ENCODE measurements at regions not wholly inside any gene's neighbourhood (a gene's known extent, or its start where the extent isn't known, plus 50 kb on each side); places are given as distances from the start of the nearest gene placed in this dataset.

GRCh38 chr1:238143038-238143437 is 252.3 kb upstream of the ZP4 start:
- DNase-seq = no peak

- no peak for DNase-seq
These were observed 250.6 kb upstream of the ZP4 start for GRCh38 chr1:238141353-238141752.

GRCh38 chr1:238139713-238140112 is 249.0 kb upstream of the ZP4 start:
- no peak for DNase-seq

GRCh38 chr1:238138059-238138626 is 247.4 kb upstream of the ZP4 start:
- no peak for DNase-seq

- no peak for DNase-seq
These were observed 245.3 kb upstream of the ZP4 start for GRCh38 chr1:238135708-238136664.

- DNase-seq = no peak
These were observed 239.0 kb upstream of the ZP4 start for GRCh38 chr1:238129677-238130076.

- DNase-seq = no peak
These were observed 232.5 kb upstream of the ZP4 start for GRCh38 chr1:238123201-238123600.

GRCh38 chr1:238119861-238120260 is 229.1 kb upstream of the ZP4 start:
- DNase-seq = no peak

GRCh38 chr1:238119060-238119459 is 228.3 kb upstream of the ZP4 start:
- DNase-seq = no peak

- DNase-seq = no peak
These were observed 225.1 kb upstream of the ZP4 start for GRCh38 chr1:238115852-238116251.

- DNase-seq = no peak
These were observed 222.4 kb upstream of the ZP4 start for GRCh38 chr1:238112952-238113621.

- DNase-seq = no peak
These were observed 220.8 kb upstream of the ZP4 start for GRCh38 chr1:238111516-238111915.

GRCh38 chr1:238111081-238111480 is 220.4 kb upstream of the ZP4 start:
- DNase-seq = no peak

- no peak for DNase-seq
These were observed 217.7 kb upstream of the ZP4 start for GRCh38 chr1:238108417-238108816.

GRCh38 chr1:238107322-238107721 is 216.6 kb upstream of the ZP4 start:
- DNase-seq = no peak

- no peak for DNase-seq
These were observed 214.0 kb upstream of the ZP4 start for GRCh38 chr1:238104752-238105151.

GRCh38 chr1:238101923-238102322 is 211.2 kb upstream of the ZP4 start:
- no peak for DNase-seq

GRCh38 chr1:238099871-238100270 is 209.1 kb upstream of the ZP4 start:
- no peak for DNase-seq

- peak in 1 of 2 experiments; percentile 1 for DNase-seq
These were observed 198.9 kb upstream of the ZP4 start for GRCh38 chr1:238089615-238090014.

GRCh38 chr1:238088560-238089290 is 198.0 kb upstream of the ZP4 start:
- peak; percentile 9 to 35 for DNase-seq

- DNase-seq = no peak
These were observed 183.3 kb upstream of the ZP4 start for GRCh38 chr1:238073991-238074390.

GRCh38 chr1:238071061-238071460 is 180.3 kb upstream of the ZP4 start:
- no peak for DNase-seq

- DNase-seq = no peak
These were observed 172.7 kb upstream of the ZP4 start for GRCh38 chr1:238063454-238063853.

Data from NCI-H526 (cell line).